ENCODE measurements at regions not wholly inside any gene's neighbourhood (a gene's known extent, or its start where the extent isn't known, plus 50 kb on each side); places are given as distances from the start of the nearest gene placed in this dataset.

DNA sequence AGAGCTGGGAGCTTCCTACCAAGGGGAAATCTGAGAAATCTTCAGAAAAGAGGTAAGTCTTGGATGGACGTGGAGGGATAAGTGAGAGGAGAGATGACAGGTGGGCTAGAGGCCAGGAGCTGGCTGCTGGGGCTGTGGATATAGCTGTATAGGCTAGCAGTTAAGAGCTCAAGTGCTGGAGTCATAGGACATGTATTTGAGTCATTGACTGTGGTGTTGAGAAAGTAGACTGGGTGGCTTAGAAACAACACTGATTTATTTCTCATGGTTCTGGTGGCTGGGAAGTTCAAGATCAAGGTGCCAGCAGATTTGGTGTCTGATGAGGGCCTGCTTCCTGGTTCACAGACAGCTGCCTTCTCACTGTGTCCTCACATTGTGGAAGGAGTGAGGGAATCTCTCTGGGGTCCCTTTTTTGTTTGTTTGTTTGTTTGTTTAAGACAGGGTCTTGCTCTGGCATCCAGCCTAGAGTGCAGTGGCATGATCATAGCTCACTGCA is 151.1 kb upstream of the FUT8 start:
- Mint-ChIP-seq H3K36me3 (ENCODE audit: low read depth) (peaks cover 6% of the 10 kb centered on the region), H3K27me3 (ENCODE audit: low read depth) (peaks cover 2% of the 10 kb centered on the region), H3K4me1 (ENCODE audit: low read depth) (peaks cover 6% of the 10 kb centered on the region)

GRCh38 chr14:65261946-65262345 is 150.6 kb upstream of the FUT8 start:
- Mint-ChIP-seq H3K4me3 (ENCODE audit: low read depth) (no peak overlapping the region), H3K9me3 (peaks cover 10% of the 10 kb centered on the region), H3K4me1 (ENCODE audit: low read depth) (peaks cover 6% of the 10 kb centered on the region), H3K36me3 (ENCODE audit: low read depth) (peaks cover 6% of the 10 kb centered on the region), H3K27me3 (ENCODE audit: low read depth) (peaks cover 2% of the 10 kb centered on the region), H3K27ac (no peak overlapping the region)
- intact Hi-C loops (cut with micrococcal nuclease), result no loop called here
- DNase-seq (ENCODE audit: low spot score), result no peak

More for the DNA sequence above, 151.1 kb upstream of the FUT8 start:
- no peak for DNase-seq (ENCODE audit: low spot score)
- Mint-ChIP-seq H3K4me3 (ENCODE audit: low read depth) (no peak overlapping the region), H3K9me3 (peaks cover 10% of the 10 kb centered on the region), H3K27ac (no peak overlapping the region)
- intact Hi-C loops (cut with micrococcal nuclease), result no loop called here

DNA sequence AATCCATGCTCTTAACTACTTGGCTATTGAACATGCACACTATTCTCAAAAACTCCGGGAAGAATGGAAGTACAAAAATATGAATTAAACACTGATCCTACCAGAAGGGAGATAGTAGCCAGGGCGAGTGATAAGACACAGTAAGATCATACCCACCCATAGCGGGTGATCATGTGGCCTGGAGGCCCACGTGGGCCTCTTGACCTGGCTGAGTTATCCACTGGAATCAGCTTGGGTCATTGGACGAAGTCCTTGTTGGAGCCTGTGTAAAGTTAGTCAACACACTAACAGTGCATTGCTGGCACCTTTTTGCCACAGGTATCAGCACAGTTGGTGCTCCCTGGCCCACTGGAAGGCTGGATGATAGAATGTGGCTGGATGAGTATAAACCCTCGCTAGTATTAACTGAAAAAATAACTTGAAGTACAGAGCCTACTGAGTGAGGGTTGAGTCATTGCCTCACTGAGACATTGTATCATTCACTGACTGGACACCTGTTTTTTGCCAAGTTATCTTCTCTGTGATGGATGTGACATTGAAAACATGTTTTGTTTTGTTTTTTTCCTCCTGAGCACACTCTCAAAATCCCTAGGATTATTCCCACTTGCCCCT is 149.2 kb upstream of the FUT8 start:
- peaks cover 10% of the 10 kb centered on the region for H3K9me3 Mint-ChIP-seq
- intact Hi-C loops (cut with micrococcal nuclease), result no loop called here

GRCh38 chr14:65267856-65268255 is 144.7 kb upstream of the FUT8 start:
- Mint-ChIP-seq H3K36me3 (ENCODE audit: low read depth) (no peaks in the 10 kb centered on the region), H3K4me3 (ENCODE audit: low read depth) (no peak overlapping the region), H3K27me3 (ENCODE audit: low read depth) (no peaks in the 10 kb centered on the region), H3K27ac (no peak overlapping the region), H3K4me1 (ENCODE audit: low read depth) (peaks cover 5% of the 10 kb centered on the region), H3K9me3 (no peaks in the 10 kb centered on the region)
- intact Hi-C loops (cut with micrococcal nuclease), result no loop called here
- DNase-seq (ENCODE audit: low spot score), result no peak

More for the DNA sequence above, 149.2 kb upstream of the FUT8 start:
- peaks cover 6% of the 10 kb centered on the region for H3K4me1 Mint-ChIP-seq (ENCODE audit: low read depth)
- DNase-seq (ENCODE audit: low spot score), result no peak
- no peak overlapping the region for H3K4me3 Mint-ChIP-seq (ENCODE audit: low read depth)
- peaks cover 6% of the 10 kb centered on the region for H3K36me3 Mint-ChIP-seq (ENCODE audit: low read depth)
- peaks cover 2% of the 10 kb centered on the region for H3K27me3 Mint-ChIP-seq (ENCODE audit: low read depth)
- H3K27ac Mint-ChIP-seq, result no peak overlapping the region

DNA sequence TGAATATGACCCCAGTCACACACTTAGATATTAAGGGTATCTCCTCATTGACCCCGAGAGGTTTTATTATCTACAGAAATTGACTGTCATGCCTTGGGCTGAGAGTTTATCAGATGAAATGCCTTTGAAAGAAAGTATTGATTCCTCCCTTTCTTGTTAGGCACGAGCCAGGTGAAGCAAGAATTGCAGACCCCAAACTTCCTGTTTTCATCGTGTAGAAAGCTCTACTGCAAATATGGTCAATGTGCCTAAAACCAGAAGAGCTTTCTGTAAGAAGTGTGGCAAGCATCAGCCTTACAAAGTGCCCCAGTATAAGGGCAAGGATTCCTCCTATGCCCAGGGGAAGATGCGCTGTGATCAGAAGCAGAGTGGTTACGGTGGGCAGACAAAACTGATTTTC is 143.9 kb upstream of the FUT8 start:
- Mint-ChIP-seq H3K9me3 (no peaks in the 10 kb centered on the region), H3K27me3 (ENCODE audit: low read depth) (no peaks in the 10 kb centered on the region), H3K4me3 (ENCODE audit: low read depth) (no peak overlapping the region), H3K4me1 (ENCODE audit: low read depth) (peaks cover 5% of the 10 kb centered on the region), H3K36me3 (ENCODE audit: low read depth) (no peaks in the 10 kb centered on the region), H3K27ac (no peak overlapping the region)
- intact Hi-C loops (cut with micrococcal nuclease), result no loop called here
- DNase-seq (ENCODE audit: low spot score), result no peak

GRCh38 chr14:65269732-65270131 is 142.8 kb upstream of the FUT8 start:
- Mint-ChIP-seq H3K36me3 (ENCODE audit: low read depth) (no peaks in the 10 kb centered on the region), H3K4me3 (ENCODE audit: low read depth) (no peak overlapping the region), H3K4me1 (ENCODE audit: low read depth) (peaks cover 5% of the 10 kb centered on the region), H3K27me3 (ENCODE audit: low read depth) (no peaks in the 10 kb centered on the region), H3K9me3 (no peaks in the 10 kb centered on the region), H3K27ac (no peak overlapping the region)
- intact Hi-C loops (cut with micrococcal nuclease), result no loop called here
- DNase-seq (ENCODE audit: low spot score), result no peak

DNA sequence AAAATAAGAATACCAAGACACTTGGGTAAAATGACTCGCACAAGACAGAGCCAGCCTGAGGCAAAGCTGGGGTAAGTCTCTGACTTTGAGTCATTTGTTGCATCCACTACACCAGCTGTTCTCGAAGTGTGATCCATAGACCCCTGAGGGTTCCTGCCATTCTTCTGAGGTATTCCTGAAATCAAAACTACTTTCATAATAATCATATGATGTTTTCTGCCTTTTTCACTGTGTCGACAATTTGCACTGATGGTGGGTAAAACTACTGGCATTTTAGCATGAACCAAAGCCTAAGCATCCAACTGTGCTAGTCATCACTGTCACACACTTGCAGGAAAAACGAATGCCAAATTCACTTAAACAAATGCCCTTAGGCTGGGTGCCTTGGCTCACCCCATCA is 135.5 kb upstream of the FUT8 start:
- Mint-ChIP-seq H3K27ac (no peak overlapping the region), H3K4me3 (ENCODE audit: low read depth) (no peak overlapping the region), H3K27me3 (ENCODE audit: low read depth) (no peaks in the 10 kb centered on the region), H3K36me3 (ENCODE audit: low read depth) (no peaks in the 10 kb centered on the region), H3K9me3 (no peaks in the 10 kb centered on the region), H3K4me1 (ENCODE audit: low read depth) (peaks cover 8% of the 10 kb centered on the region)
- DNase-seq (ENCODE audit: low spot score), result no peak
- intact Hi-C loops (cut with micrococcal nuclease), result no loop called here

GRCh38 chr14:65277580-65278270 is 134.8 kb upstream of the FUT8 start:
- no peak overlapping the region for H3K27ac Mint-ChIP-seq
- no peak overlapping the region for H3K4me3 Mint-ChIP-seq (ENCODE audit: low read depth)
- no peaks in the 10 kb centered on the region for H3K36me3 Mint-ChIP-seq (ENCODE audit: low read depth)
- intact Hi-C loops (cut with micrococcal nuclease), result no loop called here
- DNase-seq (ENCODE audit: low spot score), result no peak
- H3K27me3 Mint-ChIP-seq (ENCODE audit: low read depth), result no peaks in the 10 kb centered on the region
- H3K4me1 Mint-ChIP-seq (ENCODE audit: low read depth), result peaks cover 15% of the 10 kb centered on the region
- no peaks in the 10 kb centered on the region for H3K9me3 Mint-ChIP-seq

DNA sequence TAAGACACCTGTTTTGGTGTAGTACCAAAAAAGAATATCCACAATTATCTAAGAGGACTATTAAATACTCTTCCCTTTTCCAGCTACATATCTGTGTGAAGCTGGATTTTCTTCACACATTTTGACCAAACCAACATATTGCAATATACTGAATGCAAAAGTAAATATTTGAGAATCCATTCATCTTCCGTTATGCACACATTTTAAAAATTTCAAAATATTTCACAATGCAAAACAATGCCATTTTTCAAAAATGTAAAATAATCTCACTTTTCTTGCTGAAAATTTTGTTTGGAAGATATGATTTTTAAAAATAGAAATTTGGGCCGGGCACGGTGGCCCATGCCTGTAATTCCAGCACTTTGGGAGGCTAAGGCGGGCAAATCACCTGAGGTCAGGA is 133.9 kb upstream of the FUT8 start:
- intact Hi-C loops (cut with micrococcal nuclease), result no loop called here
- Mint-ChIP-seq H3K4me3 (ENCODE audit: low read depth) (no peak overlapping the region), H3K27me3 (ENCODE audit: low read depth) (no peaks in the 10 kb centered on the region), H3K27ac (no peak overlapping the region), H3K36me3 (ENCODE audit: low read depth) (no peaks in the 10 kb centered on the region), H3K9me3 (no peaks in the 10 kb centered on the region), H3K4me1 (ENCODE audit: low read depth) (peaks cover 23% of the 10 kb centered on the region)
- DNase-seq (ENCODE audit: low spot score), result no peak

- H3K27ac Mint-ChIP-seq, result no peak overlapping the region
- no peak for DNase-seq (ENCODE audit: low spot score)
- H3K9me3 Mint-ChIP-seq, result no peaks in the 10 kb centered on the region
- peaks cover 27% of the 10 kb centered on the region for H3K4me1 Mint-ChIP-seq (ENCODE audit: low read depth)
- intact Hi-C loops (cut with micrococcal nuclease), result no loop called here
- no peak overlapping the region for H3K4me3 Mint-ChIP-seq (ENCODE audit: low read depth)
- no peaks in the 10 kb centered on the region for H3K27me3 Mint-ChIP-seq (ENCODE audit: low read depth)
- no peaks in the 10 kb centered on the region for H3K36me3 Mint-ChIP-seq (ENCODE audit: low read depth)
These were observed 133.0 kb upstream of the FUT8 start for GRCh38 chr14:65279510-65279909.

- intact Hi-C loops (cut with micrococcal nuclease), result no loop called here
- Mint-ChIP-seq H3K27ac (no peak overlapping the region), H3K9me3 (no peaks in the 10 kb centered on the region)
These were observed 132.6 kb upstream of the FUT8 start for GRCh38 chr14:65279958-65280357.

GRCh38 chr14:65280653-65281052 is 131.9 kb upstream of the FUT8 start:
- no peak for DNase-seq (ENCODE audit: low spot score)
- no peaks in the 10 kb centered on the region for H3K9me3 Mint-ChIP-seq
- no peaks in the 10 kb centered on the region for H3K36me3 Mint-ChIP-seq (ENCODE audit: low read depth)
- peaks cover 27% of the 10 kb centered on the region for H3K4me1 Mint-ChIP-seq (ENCODE audit: low read depth)
- H3K4me3 Mint-ChIP-seq (ENCODE audit: low read depth), result no peak overlapping the region
- H3K27me3 Mint-ChIP-seq (ENCODE audit: low read depth), result no peaks in the 10 kb centered on the region
- no peak overlapping the region for H3K27ac Mint-ChIP-seq
- intact Hi-C loops (cut with micrococcal nuclease), result no loop called here

More at GRCh38 chr14:65279958-65280357, 132.6 kb upstream of the FUT8 start:
- Mint-ChIP-seq H3K4me3 (ENCODE audit: low read depth) (no peak overlapping the region), H3K27me3 (ENCODE audit: low read depth) (no peaks in the 10 kb centered on the region), H3K4me1 (ENCODE audit: low read depth) (peaks cover 27% of the 10 kb centered on the region), H3K36me3 (ENCODE audit: low read depth) (no peaks in the 10 kb centered on the region)
- DNase-seq (ENCODE audit: low spot score), result no peak

DNA sequence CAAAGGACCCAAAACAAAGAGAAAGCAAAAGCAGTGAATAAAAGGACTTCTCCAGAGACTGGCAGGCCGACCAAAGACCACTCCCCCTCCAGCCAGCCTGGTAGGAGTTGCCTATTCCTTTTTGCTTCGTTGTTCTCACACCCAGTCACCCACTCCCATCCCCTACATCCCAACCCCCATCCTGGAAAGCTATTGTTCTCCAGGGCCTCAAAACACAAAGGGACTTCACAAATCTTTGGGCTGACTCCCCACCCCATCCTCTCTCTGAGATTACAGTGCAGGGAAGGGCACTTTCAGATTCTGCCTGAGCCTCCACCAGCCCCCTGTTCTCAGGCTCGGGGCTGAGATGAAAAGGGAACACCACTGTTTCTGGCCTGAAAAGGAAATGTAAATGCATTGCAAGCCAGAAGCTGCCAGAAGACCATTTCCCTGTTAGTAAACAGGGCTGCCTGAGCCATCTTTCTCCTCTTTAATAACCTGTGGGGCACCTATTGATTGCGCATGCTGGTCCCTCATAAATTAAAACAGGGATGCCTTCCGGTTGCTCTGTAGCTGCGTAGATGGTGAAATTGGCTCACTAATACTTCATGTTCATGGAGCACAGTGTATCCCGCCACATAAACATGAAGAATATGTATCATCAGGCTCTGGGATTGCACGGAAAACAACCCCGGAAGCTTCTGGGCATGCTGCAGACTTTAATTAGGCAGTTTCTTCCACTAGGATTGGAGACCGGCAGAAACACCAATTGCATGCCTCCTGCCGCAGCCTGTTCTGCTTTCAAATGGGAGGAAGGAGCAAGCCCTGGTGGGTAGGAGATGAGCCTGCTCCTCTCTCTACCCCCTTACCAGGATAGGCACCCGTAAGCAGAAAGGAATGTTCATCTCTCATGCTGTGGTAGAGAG is 130.3 kb upstream of the FUT8 start:
- DNase-seq (ENCODE audit: low spot score), result no peak
- Mint-ChIP-seq H3K4me1 (ENCODE audit: low read depth) (peaks cover 39% of the 10 kb centered on the region), H3K4me3 (ENCODE audit: low read depth) (peak overlapping the region; percentile 64), H3K9me3 (no peaks in the 10 kb centered on the region), H3K27ac (peak overlapping the region; percentile 71), H3K27me3 (ENCODE audit: low read depth) (no peaks in the 10 kb centered on the region), H3K36me3 (ENCODE audit: low read depth) (no peaks in the 10 kb centered on the region)
- intact Hi-C loops (cut with micrococcal nuclease), result no loop called here
